IPS-NIHi11 (cell line): ENCODE measurements at regions not wholly inside any gene's neighbourhood (a gene's known extent, or its start where the extent isn't known, plus 50 kb on each side); places are given as distances from the start of the nearest gene placed in this dataset.
A peak's percentile ranks its signal among the peaks of the same experiment; 100 is the strongest.

Experiments used
- DNase-seq: peaks from one replicate; pipeline ENCODE4 v3.0.0; 2012; ENCODE audit warnings: mixed read lengths, low spot score

DNA sequence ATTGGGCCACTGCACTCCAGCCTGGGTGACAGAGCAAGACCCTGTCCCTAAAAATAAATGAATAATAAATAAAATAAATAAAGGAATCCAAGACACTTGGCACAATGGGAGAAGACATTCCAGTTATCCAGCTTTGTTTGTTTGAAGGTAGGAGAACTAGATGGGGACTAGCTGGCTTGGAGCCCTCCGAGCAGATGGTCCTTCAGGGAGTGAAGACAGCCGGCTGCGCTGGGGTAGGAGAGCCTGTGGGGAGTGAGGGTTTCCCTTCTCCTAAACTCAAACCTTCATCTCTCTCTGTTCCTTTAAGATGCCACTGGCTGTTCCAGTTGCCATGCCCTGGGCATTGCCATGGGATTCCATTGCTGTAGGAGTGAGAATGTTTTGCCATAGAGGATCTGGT is 120.6 kb downstream of the NAV1 start:
- no peak for DNase-seq

DNA sequence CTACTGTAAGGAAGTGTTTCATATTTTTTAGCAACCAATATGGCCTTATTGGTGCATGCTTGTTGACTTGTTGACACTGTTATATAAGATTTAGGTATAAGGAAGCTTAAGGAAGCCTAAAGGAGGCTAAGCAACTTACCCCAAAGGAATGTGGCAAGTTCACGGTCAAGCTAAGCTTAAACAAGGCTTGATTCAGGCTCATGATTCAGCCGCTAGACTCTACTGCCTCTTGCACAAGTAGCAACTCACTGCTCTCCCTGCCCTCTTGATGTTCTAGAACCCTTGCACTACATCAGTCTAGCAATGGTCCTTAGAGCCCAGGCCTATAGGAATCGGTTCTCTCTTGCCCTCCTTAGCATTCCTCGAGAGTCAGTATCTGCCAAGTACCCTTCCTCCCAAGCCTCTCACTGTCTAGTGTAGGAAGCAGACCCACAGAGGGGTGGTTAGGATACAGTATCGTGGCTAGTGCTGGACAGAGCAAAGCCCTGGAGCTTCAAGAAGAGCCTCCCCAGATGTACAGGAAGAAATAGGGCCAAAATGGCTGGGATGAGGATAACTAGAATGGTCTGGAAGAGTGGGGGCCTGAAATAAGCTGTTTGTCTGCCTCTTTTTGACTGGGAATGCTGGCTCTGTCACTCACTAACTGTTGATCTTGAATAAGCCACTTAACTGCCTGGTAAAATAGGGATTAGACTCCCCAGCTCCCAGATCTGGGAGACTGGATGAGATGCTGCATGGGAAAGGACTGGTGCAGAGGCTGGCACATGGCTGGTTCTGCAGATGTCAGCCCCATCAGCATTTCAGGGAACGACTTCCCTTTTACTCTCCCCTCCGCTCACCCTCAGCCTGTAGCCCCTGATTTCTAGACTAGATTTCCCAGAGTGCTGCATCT is 122.2 kb downstream of the NAV1 start:
- DNase-seq: no peak

DNA sequence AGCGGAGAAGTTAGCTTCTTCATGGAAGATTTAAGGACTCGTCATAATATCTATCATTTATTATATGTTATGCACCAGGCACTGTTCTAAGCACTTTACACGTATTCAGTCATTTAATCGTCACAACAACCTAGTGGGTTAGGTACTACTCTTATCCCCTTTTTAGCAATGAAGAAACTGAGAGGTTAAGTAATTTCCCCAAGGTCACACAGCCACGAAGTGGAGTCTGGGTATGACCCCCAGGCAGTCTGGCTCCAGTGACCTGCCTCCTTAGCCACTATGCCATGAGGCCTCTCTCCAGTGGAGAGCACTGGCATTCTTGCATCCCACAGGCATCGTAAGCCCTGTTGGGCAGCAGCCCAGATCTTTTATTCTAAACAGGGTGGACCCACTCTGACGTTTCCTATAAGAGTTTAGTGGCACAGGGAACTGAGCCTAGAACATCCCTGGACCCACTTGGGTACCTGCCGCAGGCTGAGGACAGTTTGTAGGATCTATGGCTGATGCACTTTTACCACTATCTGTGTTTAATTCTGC is 123.0 kb downstream of the NAV1 start:
- DNase-seq: no peak

DNA sequence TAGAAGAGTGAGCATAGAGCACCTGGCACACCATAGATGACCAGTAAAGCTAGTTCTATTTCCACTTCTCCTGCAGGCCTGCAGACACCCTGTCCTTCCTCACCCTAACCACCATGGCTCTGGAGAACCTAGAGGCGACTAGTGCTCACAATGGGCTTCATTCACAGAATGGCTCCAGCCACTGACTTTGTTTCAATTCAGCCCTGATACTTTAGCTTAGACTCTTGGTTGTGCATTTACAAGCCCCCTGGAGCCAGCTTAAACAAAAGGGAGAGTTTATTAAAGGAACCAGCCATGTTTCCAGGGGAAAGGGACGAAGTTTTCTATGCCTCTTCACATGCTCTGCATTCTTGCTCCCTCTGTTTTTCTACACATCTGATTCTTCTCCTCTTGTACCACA is 123.7 kb downstream of the NAV1 start:
- no peak for DNase-seq

DNA sequence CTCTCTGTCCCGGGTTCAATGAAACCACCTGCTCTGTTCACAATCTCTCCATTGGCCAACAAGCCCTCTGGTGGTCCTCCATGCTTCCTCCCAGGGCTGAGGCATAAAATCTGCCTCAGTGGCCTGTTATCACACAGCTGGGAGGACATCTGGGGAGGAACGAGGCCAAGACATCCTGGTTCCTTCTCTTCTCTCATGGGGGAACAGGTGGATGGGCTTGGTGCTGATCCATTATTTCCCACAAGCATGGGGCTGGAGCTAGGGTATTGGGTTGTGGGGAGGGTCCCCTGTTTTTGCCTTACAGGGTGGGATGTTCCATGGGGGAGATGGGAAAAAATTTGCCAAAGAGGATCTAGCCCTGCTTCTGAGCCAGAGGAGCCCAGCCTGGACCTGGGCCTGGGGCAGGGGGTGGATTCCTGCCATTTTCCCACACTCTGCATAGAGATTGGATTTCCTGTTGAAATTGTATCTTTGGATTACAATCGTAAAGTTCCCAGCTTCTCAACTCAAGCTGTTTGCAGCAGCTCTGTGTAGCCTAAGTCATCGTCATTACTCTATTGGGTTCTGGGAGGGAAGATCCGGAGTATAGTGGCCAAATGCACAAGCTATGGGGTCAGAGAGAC is 124.7 kb downstream of the NAV1 start:
- no peak for DNase-seq

DNA sequence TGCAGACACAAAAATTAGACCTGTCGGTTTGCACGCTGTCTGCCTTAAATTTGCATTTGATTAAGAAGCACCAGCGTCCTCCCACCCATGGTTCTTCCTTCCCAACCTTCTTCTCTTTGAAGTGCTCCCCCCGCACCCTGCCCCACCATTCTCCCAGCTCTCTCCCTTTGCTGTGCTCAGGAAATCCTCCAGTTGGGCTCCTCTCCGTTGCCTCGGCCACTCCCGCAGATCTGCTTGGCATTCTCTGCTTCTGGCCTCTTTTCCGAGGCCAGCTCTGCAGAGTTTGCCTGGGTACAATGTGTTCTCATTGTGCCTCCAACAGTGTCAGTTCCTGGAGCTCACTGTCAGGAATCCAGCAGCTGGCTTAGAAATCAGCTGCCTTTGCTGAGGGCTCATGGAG is 126.1 kb downstream of the NAV1 start:
- no peak for DNase-seq

DNA sequence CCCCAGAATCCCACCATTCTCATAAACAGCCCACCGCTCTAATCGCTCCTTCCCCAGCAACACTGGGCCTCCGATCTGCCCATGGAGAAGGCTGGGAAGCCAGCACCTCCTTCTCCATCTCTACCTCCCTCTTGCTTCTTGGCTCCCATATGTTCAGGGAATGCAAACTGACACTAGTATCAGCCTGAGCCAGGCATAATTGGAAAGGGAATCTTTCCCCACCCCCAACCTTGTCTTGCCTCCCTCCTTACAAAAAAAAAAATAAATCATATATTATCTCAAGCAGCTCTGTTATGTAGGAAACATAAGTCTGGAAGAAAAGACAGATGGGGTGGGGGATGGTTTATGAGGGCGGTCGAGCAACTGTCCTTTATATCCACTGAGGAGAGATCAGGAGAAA is 127.2 kb downstream of the NAV1 start:
- DNase-seq: no peak

DNA sequence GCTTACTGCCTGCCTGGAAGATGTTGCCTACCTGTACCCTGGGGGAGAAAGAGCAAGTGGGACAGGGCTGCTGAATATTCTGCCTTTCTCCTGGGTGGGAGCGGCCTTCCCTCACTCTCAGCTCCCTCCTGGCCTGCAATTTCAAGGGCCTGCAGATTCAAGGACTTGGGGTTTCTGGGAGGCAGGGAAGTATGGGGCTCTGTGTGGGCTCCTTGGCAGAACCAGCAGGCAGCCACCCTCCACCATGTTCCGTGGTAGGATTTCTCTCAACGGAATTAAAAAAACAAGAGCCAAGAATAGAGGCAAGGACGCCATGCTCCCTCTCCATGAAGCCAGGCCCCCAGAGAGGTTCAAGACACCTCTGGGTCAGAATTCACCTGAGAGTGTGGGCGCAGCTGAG is 127.7 kb downstream of the NAV1 start:
- no peak for DNase-seq

DNA sequence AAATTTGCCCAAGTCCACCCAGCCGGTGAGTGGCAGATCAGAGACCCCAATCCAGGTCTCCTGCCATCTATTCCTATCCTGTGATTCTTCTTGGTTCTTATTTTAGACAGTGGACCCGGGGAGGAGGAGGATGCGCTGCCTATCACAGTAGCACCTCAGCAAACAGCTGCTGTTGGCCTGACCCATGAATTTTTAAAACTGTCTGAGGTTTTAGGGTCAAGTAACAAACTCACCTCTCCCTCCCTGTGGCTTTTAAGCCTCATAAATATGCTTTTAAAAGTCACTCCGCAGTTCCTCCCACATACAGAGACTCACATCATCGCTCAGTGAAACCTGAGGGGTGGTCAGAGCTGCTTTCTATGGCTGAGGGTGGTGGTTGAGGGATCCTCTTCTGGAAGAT is 128.6 kb downstream of the NAV1 start:
- no peak for DNase-seq

DNA sequence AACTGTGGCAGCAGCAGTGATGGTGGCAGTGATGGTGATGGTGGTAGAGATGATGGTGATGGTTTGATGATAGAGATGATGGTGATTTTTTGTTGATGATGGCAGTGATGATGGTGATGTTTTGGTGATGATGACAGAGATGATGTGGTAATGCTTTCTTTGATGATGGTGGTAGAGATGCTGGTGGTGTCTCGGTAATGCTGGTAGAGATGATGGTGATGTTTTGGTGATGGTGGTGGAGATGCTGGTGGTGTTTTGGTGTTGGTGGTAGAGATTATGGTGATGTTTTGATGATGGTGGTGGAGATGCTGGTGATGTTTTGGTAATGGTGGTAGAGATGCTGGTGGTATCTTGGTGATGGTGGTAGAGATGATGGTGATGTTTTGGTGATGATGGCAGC is 131.6 kb downstream of the NAV1 start:
- no peak for DNase-seq

DNA sequence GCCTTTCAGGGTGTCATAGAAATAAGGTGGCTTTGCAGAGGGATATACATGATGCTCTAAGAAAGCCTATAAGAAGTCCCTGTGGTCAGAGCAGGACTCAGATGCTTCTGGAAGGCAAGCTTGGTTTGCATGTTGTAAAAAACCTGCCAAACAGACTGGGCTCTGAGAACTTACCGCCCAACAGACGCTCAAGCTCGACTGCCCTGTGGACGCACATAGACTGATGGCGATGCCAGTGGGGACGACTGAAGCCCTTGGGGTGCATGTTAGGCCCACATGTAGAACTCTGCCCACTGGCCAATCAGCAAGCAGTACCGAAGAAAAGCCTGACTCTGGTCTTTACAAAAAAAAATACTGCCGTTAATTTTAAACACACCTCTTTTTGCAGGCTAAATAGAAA is 133.8 kb downstream of the NAV1 start:
- DNase-seq: no peak

DNA sequence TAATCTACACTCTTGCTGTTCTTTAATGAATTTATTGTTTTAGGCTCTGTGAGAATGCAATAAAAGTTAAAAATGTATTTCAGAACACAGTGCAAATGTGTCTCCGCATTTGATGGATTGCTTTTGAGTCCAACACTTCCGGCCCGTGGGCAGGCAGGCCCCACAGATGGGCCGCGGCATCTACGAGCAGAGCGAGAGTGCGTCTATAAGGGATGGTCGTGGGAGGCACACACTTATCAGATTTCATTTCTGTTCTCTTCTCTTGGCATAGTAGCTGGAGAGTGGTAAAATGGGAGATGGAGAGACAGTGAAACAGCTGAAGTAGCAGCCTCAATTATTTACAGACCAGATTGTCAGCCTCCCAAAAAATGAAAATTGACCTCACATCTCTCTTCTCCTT is 134.2 kb downstream of the NAV1 start:
- no peak for DNase-seq

DNA sequence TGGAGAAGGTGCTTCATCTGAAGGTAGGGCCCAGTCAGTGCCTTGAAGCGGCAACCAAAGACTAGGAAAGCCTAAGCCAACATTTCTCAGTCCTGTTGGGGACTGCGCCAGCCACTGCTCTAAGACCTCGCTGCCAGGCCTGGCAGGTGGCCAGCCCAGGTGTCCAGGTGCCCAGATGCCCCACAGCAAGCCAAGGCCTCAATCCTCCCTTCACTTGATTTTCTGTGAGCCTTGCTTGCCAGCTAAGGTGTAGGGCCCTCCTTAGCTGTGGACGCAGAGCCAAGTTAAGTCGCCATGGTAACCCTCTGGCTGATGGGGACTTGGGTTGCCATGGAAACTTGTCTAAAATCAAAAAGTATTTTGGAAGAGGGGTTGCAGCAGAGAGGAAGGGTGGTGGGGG is 135.0 kb downstream of the NAV1 start:
- DNase-seq: no peak

DNA sequence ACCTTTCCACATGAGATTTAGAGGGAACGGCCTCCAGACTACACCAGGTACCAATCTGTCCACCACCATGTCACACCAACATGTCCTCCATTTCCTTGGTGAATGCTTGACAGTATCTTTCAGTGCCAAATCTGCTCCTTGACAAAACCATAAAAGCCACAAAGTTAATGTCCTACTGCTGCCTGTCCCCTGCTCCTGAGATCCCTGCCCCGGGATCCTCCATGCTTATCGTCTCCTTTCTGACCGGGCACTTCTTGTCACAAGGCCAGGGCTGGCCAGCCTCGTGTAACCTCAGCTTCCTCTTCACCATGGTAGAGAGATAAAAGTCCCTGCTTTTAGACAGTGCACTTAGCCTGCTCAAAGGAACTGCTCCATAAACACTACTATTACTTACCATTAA is 136.2 kb downstream of the NAV1 start:
- no peak for DNase-seq

DNA sequence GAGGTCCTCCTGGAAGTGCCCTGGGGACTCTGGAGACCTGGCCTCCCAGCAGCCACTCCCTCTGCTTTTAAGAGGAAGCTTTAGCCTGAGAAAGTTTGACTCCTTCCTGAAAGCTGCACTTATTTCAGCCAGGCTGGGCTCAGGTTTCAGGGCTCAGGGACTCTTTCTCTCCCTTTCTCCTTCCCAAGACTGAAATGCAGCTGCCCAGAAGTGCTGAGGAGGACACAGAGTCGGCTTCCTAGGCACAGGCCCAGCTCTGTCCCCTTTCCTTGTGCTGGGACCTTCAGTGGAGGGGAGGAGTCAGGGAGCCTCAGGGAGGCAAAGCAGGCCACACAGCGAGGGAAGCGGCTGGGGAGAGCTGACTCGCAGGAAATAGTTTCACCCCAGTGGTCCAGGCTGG is 137.3 kb downstream of the NAV1 start:
- DNase-seq: peak; percentile 50

DNA sequence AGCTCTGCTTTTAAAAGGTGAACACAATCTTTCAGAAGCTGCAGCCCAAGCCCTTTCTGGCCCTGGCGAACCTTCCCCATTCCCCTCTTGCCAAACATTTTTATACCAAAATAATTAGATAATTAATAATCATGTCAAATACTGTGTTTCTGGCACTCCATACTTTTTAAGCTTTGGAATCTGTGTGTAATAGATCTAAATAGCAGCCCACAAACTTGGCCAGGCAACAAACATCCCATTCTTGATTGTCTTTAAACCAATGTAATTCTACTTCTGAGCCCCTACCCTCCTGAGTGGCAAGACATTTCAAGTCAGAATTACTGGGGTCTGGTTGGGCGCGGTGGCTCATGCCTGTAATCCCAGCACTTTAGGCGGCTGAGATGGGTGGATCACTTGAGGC is 137.7 kb downstream of the NAV1 start:
- DNase-seq: no peak

DNA sequence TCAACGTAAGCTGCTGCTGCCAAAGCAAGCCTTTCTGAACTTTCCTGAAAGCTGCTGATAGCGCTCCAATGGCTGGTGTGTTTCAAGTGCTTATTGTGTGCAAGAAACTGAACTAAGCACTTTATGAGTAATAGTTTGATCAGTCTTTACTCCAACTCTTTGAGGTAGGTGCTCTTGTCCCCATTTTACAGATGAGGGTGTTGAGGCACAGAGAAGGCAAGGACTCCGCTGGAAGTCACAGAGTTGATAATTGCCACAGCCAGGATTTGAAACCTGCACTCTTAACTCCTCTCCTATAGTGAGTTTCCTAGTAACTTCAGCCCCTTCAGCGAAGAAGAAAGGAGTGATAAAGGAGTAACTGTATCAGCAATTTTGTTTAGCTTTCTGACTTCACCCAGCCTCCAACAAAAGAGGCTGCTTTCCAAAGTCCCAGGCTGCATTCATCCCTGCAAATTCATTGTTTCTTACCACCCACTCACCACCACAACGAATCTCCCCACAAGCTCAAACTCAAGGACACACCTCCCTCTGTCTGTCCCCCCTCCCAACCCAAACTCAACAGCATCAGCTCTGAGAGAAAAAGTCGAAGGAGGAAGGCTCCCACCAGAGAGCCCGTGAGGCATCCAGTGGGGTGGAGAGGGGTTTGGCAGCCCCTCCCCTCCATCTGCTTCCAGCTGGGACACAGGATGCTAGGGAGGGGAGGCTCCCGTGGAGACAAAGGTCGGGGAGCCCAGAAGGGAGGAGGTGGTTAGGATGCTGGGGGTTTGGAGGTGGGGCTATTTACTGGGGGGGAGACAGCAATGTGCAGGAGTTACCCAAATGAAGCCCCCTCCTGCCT is 139.6 kb downstream of the NAV1 start:
- DNase-seq: peak; percentile 75

DNA sequence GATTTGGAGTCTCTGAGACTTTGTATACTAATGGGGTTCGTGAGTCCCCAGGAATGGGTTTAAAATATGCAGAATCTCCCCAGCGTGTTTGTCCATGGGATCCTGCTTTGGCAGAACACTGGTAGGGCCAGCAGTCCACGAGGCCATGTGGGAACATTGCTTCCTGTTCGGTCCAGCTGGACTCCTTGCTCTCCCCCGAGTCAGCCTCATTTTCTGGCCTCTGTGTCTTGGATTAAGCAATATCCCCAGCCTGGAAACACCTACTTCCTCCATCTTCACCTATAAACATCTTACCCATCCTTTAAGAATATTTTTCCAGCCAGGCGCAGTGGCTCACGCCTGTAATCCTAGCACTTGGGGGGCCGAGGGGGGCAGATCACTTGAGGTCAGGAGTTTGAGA is 142.4 kb downstream of the NAV1 start:
- no peak for DNase-seq

DNA sequence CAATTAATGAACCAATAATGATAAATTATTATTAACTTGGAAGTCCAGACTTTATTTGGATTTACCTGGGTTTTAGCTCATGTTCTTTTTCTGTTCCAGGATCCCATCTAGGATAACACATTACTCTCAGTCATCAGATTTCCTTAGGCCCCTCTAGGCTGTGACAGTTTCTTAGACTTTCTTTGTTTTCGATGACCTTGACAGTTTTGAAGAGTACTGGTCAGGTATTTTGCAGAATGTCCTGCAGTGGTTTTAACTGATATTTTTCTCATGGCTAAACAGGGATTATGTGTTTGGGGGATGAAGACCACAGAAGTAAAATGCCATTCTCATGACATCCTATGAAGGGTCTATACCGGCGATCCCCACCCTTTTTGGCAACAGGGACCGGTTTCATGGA is 144.0 kb downstream of the NAV1 start:
- no peak for DNase-seq

DNA sequence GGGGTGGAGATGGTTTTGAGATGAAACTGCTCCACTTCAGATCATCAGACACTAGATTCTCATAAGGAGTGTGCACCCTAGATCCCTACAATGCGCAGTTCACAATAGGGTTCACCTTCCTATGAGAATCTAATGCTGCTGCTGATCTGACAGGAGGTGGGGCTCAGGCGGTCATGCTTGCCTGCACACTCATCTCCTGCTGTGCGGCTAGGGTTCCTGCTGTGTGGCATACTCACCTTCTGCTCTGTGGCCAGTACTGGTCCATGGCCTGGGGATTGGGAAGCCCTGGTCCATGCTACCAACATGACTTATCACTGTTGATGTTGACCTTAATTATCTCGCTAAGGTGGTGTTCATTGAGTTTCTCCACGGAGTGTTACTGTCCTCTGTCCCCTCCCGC is 144.5 kb downstream of the NAV1 start:
- DNase-seq: no peak

DNA sequence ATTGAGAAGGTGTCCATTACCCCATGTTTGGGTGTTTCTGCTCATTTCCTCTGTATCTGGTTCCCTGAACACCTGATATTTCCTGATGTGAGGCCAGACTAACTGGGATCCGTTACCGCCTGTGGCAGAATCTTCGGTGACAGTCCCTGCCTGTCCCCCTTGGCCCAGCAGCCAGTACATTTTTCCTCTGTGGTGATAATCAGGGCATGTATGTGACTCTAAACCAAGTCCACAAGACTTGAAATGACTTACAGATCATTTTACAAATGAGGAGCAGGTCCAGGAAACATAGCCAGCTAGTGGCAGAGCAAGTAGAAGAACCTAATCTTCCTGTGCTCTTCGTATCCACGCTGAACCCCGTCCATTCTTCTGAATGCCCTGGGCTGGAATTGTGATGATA is 143.5 kb upstream of the IPO9 start:
- no peak for DNase-seq

DNA sequence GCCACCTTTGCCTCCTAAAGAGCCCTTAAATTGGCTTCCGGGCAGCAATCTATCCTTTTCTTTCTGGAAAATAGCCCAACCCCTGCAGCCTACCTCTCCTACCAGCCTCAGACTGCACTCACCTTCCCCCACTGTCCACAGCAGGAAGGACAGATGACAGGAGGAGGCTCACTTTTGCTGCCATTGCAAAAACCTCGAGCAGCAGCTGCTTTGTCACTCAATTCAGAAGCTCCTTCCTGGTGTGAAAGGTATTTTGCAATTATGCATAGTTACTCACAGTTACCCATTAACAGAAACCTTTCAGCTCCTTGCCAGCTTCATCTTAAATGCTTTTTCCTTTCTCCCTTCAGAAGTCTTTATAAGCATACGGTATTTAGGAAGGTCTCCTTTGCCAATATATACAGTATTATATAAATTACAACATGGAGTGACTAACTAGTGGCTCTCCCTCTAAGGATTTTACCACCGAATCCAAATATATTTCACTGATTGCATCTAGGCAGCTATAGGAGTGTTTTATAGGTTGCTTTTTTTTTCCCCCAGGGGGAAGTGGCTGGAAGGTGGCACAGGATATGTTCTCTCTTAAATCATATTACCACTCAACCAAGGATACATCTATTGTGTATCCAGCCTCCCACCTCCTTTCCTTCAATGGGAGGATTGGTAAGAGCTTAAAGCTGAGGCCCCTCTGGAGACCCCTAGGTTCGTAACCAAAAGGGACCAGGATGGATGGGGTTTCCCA is 142.1 kb upstream of the IPO9 start:
- DNase-seq: peak; percentile 59
